Calu3 (cell line): ENCODE measurements at regions not wholly inside any gene's neighbourhood (a gene's known extent, or its start where the extent isn't known, plus 50 kb on each side); places are given as distances from the start of the nearest gene placed in this dataset.

Source experiments
- BruUV-seq: library from RNA; stranded (reverse); fragments of 400-500 nt; replicated peaks from 2 replicates; lab custom pipeline; 2021; lab: Mats Ljungman, UMichigan
- CTCF ChIA-PET: fragments of 300-600 bp; sonication (Branson Sonifier 250); formaldehyde crosslinking; loops from one replicate; lab custom pipeline; 2022; ENCODE audit warnings: antibody characterized with exemption; lab: Charles Lee
- DNase-seq: peaks from one replicate; pipeline ENCODE4 v3.0.0; 2022
- H3K27ac Mint-ChIP-seq: one replicate; pipeline ENCODE4 v1.8.0; 2022; ENCODE audit warnings: mixed read lengths; ENCODE audit not compliant: unreplicated experiment
- H3K27me3 Mint-ChIP-seq: one replicate; pipeline ENCODE4 v1.8.0; 2022; ENCODE audit warnings: mixed read lengths; ENCODE audit not compliant: unreplicated experiment
- H3K36me3 Mint-ChIP-seq: one replicate; pipeline ENCODE4 v1.8.0; 2022; ENCODE audit warnings: mild to moderate bottlenecking, moderate library complexity, mixed read lengths; ENCODE audit not compliant: insufficient read depth, unreplicated experiment
- H3K4me1 Mint-ChIP-seq: one replicate; pipeline ENCODE4 v1.8.0; 2022; ENCODE audit warnings: mild to moderate bottlenecking, low read depth, mixed read lengths; ENCODE audit not compliant: unreplicated experiment
- H3K4me3 Mint-ChIP-seq: one replicate; pipeline ENCODE4 v1.8.0; 2022; ENCODE audit warnings: mild to moderate bottlenecking, low read depth, moderate library complexity, mixed read lengths; ENCODE audit not compliant: unreplicated experiment
- H3K9me3 Mint-ChIP-seq: one replicate; pipeline ENCODE4 v1.8.0; 2022; ENCODE audit warnings: low read depth, mixed read lengths; ENCODE audit not compliant: unreplicated experiment
- CTCF ChIP-seq: fragments of 200-600 bp; IDR thresholded peaks from one replicate; pipeline ENCODE4 v1.8.0; 2022; ENCODE audit warnings: antibody characterized with exemption; ENCODE audit not compliant: unreplicated experiment
- intact Hi-C: fragments of 100-400 bp; cut with micrococcal nuclease; formaldehyde crosslinking; loops from one replicate; pipeline ENCODE4 v1.10.0; 2022; ENCODE audit not compliant: unreplicated experiment

DNA sequence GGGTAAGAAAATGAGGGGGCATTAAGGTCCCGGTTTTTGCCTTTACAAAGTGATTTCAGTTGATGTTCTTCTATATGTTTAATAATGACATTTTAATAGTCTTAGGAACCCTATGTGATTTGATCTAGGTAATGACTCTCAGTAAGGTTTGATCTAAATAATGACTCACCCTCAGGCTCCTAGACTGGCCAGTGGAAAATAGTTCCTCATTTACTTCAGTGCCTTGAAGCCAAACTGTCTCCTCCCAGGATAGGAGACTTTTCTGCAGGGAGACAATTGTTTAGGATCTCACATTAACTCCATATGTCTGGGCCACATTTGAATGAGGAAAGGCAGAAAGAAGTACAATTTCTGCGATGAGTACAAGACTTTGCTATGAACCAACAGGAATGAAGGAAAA, 1331.9 kb downstream of the XPNPEP1 start:
- BruUV-seq = no TSS peak
- H3K9me3 Mint-ChIP-seq = peaks cover 12% of the 10 kb centered on the region
- intact Hi-C loops = no loop called here
- TF ChIP-seq CTCF = no peak
- no peak for DNase-seq
- no peak overlapping the region for H3K27ac Mint-ChIP-seq
- CTCF ChIA-PET = no interaction called here
- no peaks in the 10 kb centered on the region for H3K36me3 Mint-ChIP-seq
- no peak overlapping the region for H3K4me3 Mint-ChIP-seq
- H3K4me1 Mint-ChIP-seq = no peaks in the 10 kb centered on the region
- no peaks in the 10 kb centered on the region for H3K27me3 Mint-ChIP-seq

DNA sequence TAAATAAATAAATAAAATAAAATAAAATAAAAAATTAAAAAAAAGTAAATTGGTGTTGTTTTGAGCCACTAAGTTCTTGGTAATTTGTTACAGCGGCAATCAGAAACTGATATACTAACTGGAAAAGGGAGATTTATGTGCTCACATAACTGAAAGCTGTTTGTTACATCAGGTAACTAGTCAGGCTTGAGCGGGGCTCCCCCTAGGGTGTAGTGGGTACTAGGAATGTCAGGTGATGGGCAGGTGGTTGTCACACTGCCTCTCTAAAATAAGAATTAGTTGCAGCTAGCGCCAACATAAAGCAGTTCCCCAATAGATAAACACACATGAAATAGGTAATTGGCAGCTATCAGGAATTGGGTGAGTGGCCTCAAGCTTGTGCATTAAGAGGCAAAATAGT, 1336.9 kb downstream of the XPNPEP1 start:
- Mint-ChIP-seq H3K9me3 (peaks cover 12% of the 10 kb centered on the region), H3K36me3 (no peaks in the 10 kb centered on the region), H3K27me3 (no peaks in the 10 kb centered on the region), H3K4me1 (no peaks in the 10 kb centered on the region), H3K4me3 (no peak overlapping the region), H3K27ac (no peak overlapping the region)
- CTCF ChIA-PET = interaction anchor here (0.6 kb wide), 1 partner anchor 1872 kb away, joined by 3 read pairs; no protein-coding TSS in a partner anchor
- BruUV-seq = no TSS peak
- no peak for TF ChIP-seq CTCF
- intact Hi-C loops = no loop called here
- no peak for DNase-seq

DNA sequence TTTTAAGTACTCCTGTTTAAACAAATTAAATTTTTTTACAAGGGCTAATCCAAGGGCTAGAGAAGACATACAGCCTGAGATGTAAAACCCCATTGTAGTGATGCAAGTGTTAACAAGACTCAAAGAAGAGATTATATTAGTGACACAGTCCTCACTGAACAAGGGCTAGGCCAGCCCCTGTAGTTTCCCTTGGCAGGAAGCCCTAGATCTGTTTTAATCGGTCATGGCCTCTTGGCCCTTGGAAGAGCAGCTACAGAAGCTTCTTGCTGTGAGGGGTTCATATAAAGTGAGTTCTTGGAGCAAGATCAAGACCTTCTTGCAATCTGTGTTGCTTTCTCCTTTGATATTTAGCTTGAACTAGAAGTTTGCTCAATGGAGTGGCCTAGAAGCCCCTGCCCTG, 1339.4 kb downstream of the XPNPEP1 start:
- Mint-ChIP-seq H3K4me1 (no peaks in the 10 kb centered on the region), H3K36me3 (no peaks in the 10 kb centered on the region), H3K27me3 (no peaks in the 10 kb centered on the region), H3K9me3 (peaks cover 6% of the 10 kb centered on the region), H3K4me3 (no peak overlapping the region), H3K27ac (no peak overlapping the region)
- no peak for TF ChIP-seq CTCF
- DNase-seq = no peak
- intact Hi-C loops = no loop called here
- CTCF ChIA-PET = no interaction called here
- no TSS peak for BruUV-seq

GRCh38 chr10:108582888-108583287, 1340.4 kb downstream of the XPNPEP1 start:
- Mint-ChIP-seq H3K4me3 (no peak overlapping the region), H3K27me3 (no peaks in the 10 kb centered on the region), H3K4me1 (no peaks in the 10 kb centered on the region), H3K9me3 (peaks cover 2% of the 10 kb centered on the region), H3K36me3 (no peaks in the 10 kb centered on the region), H3K27ac (no peak overlapping the region)
- no peak for TF ChIP-seq CTCF
- CTCF ChIA-PET = no interaction called here
- DNase-seq = no peak
- BruUV-seq = no TSS peak
- intact Hi-C loops = no loop called here
